ENCODE measurements at regions not wholly inside any gene's neighbourhood (a gene's known extent, or its start where the extent isn't known, plus 50 kb on each side); places are given as distances from the start of the nearest gene placed in this dataset.

GRCh38 chr20:39751557-39752137 lies 789.5 kb downstream of the DHX35 start:
- TF ChIP-seq, protein P1, sequence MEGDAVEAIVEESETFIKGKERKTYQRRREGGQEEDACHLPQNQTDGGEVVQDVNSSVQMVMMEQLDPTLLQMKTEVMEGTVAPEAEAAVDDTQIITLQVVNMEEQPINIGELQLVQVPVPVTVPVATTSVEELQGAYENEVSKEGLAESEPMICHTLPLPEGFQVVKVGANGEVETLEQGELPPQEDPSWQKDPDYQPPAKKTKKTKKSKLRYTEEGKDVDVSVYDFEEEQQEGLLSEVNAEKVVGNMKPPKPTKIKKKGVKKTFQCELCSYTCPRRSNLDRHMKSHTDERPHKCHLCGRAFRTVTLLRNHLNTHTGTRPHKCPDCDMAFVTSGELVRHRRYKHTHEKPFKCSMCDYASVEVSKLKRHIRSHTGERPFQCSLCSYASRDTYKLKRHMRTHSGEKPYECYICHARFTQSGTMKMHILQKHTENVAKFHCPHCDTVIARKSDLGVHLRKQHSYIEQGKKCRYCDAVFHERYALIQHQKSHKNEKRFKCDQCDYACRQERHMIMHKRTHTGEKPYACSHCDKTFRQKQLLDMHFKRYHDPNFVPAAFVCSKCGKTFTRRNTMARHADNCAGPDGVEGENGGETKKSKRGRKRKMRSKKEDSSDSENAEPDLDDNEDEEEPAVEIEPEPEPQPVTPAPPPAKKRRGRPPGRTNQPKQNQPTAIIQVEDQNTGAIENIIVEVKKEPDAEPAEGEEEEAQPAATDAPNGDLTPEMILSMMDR (IDR thresholded peaks at IDR 0.05), result no peak
- TF ChIP-seq POLR2A (IDR thresholded peaks at IDR 0.05) (no peak), POLR2AphosphoS5 (IDR thresholded peaks at IDR 0.05) (no peak)

Measured in sigmoid colon (tissue), 4 donors.